ENCODE measurements at regions not wholly inside any gene's neighbourhood (a gene's known extent, or its start where the extent isn't known, plus 50 kb on each side); places are given as distances from the start of the nearest gene placed in this dataset.

GRCh38 chr12:94089891-94090290 lies 58.5 kb upstream of the PLXNC1 start (continued):
- TF ChIP-seq, protein P1, sequence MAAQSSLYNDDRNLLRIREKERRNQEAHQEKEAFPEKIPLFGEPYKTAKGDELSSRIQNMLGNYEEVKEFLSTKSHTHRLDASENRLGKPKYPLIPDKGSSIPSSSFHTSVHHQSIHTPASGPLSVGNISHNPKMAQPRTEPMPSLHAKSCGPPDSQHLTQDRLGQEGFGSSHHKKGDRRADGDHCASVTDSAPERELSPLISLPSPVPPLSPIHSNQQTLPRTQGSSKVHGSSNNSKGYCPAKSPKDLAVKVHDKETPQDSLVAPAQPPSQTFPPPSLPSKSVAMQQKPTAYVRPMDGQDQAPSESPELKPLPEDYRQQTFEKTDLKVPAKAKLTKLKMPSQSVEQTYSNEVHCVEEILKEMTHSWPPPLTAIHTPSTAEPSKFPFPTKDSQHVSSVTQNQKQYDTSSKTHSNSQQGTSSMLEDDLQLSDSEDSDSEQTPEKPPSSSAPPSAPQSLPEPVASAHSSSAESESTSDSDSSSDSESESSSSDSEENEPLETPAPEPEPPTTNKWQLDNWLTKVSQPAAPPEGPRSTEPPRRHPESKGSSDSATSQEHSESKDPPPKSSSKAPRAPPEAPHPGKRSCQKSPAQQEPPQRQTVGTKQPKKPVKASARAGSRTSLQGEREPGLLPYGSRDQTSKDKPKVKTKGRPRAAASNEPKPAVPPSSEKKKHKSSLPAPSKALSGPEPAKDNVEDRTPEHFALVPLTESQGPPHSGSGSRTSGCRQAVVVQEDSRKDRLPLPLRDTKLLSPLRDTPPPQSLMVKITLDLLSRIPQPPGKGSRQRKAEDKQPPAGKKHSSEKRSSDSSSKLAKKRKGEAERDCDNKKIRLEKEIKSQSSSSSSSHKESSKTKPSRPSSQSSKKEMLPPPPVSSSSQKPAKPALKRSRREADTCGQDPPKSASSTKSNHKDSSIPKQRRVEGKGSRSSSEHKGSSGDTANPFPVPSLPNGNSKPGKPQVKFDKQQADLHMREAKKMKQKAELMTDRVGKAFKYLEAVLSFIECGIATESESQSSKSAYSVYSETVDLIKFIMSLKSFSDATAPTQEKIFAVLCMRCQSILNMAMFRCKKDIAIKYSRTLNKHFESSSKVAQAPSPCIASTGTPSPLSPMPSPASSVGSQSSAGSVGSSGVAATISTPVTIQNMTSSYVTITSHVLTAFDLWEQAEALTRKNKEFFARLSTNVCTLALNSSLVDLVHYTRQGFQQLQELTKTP (IDR thresholded peaks at IDR 0.05; ENCODE audit: low read depth in 1 of 2, partially characterized antibody in 2 of 2): no peak
- TF ChIP-seq, protein P2, sequence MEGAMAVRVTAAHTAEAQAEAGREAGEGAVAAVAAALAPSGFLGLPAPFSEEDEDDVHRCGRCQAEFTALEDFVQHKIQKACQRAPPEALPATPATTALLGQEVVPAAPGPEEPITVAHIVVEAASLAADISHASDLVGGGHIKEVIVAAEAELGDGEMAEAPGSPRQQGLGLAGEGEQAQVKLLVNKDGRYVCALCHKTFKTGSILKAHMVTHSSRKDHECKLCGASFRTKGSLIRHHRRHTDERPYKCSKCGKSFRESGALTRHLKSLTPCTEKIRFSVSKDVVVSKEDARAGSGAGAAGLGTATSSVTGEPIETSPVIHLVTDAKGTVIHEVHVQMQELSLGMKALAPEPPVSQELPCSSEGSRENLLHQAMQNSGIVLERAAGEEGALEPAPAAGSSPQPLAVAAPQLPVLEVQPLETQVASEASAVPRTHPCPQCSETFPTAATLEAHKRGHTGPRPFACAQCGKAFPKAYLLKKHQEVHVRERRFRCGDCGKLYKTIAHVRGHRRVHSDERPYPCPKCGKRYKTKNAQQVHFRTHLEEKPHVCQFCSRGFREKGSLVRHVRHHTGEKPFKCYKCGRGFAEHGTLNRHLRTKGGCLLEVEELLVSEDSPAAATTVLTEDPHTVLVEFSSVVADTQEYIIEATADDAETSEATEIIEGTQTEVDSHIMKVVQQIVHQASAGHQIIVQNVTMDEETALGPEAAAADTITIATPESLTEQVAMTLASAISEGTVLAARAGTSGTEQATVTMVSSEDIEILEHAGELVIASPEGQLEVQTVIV (CRISPR knock-in tag; IDR thresholded peaks at IDR 0.05; ENCODE audit: borderline replicate concordance): no peak
- no peak for TF ChIP-seq ARID3A (IDR thresholded peaks at IDR 0.05; ENCODE audit: borderline replicate concordance, low read depth, low read length)
- TF ChIP-seq STAG1 (CRISPR knock-in tag; IDR thresholded peaks at IDR 0.05; ENCODE audit: borderline replicate concordance): no peak
- no peak for TF ChIP-seq EZH2 (IDR thresholded peaks at IDR 0.05; ENCODE audit: borderline replicate concordance, low read depth, low read length)
- no peak for TF ChIP-seq ZNF407 (IDR thresholded peaks at IDR 0.05; ENCODE audit: low read depth)
- no peak for TF ChIP-seq DEAF1 (CRISPR knock-in tag; IDR thresholded peaks at IDR 0.05)

Data from K562 (cell line).